Left ventricle myocardium inferior (tissue), 1 donor: ENCODE measurements at regions not wholly inside any gene's neighbourhood (a gene's known extent, or its start where the extent isn't known, plus 50 kb on each side); places are given as distances from the start of the nearest gene placed in this dataset.
"Not testable (repeated sequence)": the region's sequence is repeated elsewhere in the genome, so short reads cannot be mapped to it uniquely, and the experiment has no call there.

Experiments used
- DNase-seq: peaks from one replicate; pipeline ENCODE4 v3.0.0-alpha.2; 2020
- H3K27ac ChIP-seq: fragments of 200-600 bp; replicated peaks from 2 replicates; pipeline ENCODE4 v1.8.0; 2021
- H3K27me3 ChIP-seq: fragments of 200-600 bp; 2 replicates; pipeline ENCODE4 v1.8.0; 2021; ENCODE audit warnings: low read depth
- H3K36me3 ChIP-seq: fragments of 200-600 bp; 2 replicates; pipeline ENCODE4 v1.8.0; 2021
- H3K4me1 ChIP-seq: fragments of 200-600 bp; 2 replicates; pipeline ENCODE4 v1.8.0; 2021
- H3K4me3 ChIP-seq: fragments of 200-600 bp; 2 replicates; pipeline ENCODE4 v1.8.0; 2021; ENCODE audit warnings: mild to moderate bottlenecking, moderate library complexity
- H3K9me3 ChIP-seq: fragments of 200-600 bp; replicated peaks from 2 replicates; pipeline ENCODE4 v1.8.0; 2021
- intact Hi-C: fragments of 100-400 bp; cut with micrococcal nuclease; formaldehyde crosslinking; loops from one replicate; pipeline ENCODE4 v1.11.0; 2022
- TF ChIP-seq, protein P1 (sequence below): fragments of 200-600 bp; IDR thresholded peaks from 2 replicates; pipeline ENCODE4 v1.8.0; 2021; ENCODE audit warnings: antibody characterized with exemption, mild to moderate bottlenecking, borderline replicate concordance
- donor health status: DM: no; HTN: yes; CAD: no; lungs with severe emphysema.

DNA sequence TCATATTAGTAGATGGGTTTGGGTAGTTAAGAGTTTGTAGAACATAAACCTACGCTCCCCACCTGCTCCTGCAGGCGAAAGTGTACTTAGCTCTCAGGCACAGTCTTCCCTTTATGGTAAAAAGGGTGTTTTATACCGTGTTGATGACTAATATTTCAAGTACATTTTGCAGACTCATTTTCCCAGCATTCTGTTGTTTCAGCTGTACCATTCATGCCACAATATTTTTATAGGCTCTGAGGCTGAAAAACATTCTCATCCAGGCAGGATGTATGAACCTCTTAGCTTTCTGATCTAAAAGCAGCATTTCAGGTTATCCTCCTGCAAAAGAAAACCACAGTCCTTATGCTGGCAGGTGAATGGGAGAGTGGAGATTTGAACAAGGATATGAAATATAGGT lies 231.4 kb downstream of the NR2F1-AS1 start:
- Histone ChIP-seq H3K4me1 (no peaks in the 10 kb centered on the region), H3K27me3 (no peaks in the 10 kb centered on the region), H3K27ac (no peak overlapping the region), H3K36me3 (no peaks in the 10 kb centered on the region), H3K9me3 (no peaks in the 10 kb centered on the region), H3K4me3 (no peak overlapping the region)
- TF ChIP-seq, protein P1, sequence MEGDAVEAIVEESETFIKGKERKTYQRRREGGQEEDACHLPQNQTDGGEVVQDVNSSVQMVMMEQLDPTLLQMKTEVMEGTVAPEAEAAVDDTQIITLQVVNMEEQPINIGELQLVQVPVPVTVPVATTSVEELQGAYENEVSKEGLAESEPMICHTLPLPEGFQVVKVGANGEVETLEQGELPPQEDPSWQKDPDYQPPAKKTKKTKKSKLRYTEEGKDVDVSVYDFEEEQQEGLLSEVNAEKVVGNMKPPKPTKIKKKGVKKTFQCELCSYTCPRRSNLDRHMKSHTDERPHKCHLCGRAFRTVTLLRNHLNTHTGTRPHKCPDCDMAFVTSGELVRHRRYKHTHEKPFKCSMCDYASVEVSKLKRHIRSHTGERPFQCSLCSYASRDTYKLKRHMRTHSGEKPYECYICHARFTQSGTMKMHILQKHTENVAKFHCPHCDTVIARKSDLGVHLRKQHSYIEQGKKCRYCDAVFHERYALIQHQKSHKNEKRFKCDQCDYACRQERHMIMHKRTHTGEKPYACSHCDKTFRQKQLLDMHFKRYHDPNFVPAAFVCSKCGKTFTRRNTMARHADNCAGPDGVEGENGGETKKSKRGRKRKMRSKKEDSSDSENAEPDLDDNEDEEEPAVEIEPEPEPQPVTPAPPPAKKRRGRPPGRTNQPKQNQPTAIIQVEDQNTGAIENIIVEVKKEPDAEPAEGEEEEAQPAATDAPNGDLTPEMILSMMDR = no peak
- no peak for DNase-seq
- intact Hi-C loops = no loop called here

DNA sequence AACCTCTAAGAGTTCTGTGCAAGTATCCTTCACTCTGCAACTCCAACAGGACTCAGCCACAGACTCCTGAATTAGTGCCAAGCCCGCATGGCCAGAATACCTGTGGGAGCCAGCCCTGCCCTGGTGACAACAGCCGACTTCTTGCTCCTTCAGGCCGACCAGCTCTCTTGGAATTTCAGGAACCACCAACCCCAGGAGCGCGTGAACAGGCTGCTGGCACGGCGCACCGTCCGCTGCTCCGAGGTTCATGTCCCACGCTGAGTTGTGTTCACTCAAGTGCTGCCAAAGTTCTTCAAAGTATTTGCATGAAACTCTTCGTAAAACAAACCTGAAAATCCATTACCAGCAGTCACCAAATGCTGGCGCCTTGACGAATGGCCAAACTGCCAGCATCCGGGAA lies 232.8 kb downstream of the NR2F1-AS1 start:
- DNase-seq = no peak
- Histone ChIP-seq H3K4me3 (no peak overlapping the region), H3K36me3 (no peaks in the 10 kb centered on the region), H3K27me3 (no peaks in the 10 kb centered on the region), H3K27ac (no peak overlapping the region), H3K9me3 (no peaks in the 10 kb centered on the region), H3K4me1 (no peaks in the 10 kb centered on the region)
- intact Hi-C loops = no loop called here
- TF ChIP-seq, protein P1 = no peak

DNA sequence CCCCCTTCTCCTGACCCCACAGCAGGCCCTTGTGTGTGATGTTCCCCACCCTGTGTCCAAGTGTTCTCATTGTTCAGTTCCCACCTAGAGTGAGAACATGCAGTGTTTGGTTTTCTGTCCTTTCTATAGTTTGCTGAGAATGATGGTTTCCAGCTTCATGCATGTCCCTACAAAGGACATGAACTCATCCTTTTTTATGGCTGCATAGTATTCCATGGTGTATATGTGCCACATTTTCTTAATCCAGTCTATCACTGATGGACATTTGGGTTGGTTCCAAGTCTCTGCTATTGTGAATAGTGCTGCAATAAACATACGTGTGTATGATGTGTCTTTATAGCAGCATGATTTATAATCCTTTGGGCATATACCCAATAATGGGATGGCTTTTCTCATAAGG lies 234.2 kb downstream of the NR2F1-AS1 start:
- H3K4me3 ChIP-seq, H3K36me3 ChIP-seq, H3K27me3 ChIP-seq, H3K4me1 ChIP-seq, intact Hi-C loops, H3K27ac ChIP-seq, DNase-seq, H3K9me3 ChIP-seq: not testable (repeated sequence)

DNA sequence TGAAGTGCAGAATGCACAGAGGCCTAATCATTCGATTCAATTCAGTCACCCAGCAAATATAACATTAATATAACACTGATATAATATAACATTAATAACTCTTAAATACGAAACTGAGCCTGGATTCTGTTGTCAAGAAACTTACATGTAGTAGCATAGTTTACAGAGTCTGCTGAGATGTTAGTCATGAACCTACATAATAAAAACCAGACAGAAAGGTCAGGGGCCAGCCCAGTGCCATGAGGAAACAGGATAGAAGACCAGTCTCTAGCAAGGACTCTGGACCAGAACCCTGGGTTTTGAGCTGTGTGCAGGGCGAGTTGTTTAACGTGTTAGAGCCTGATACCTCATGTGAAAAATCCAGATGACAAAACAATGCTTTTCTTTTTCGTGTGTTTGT lies 234.7 kb downstream of the NR2F1-AS1 start:
- Histone ChIP-seq H3K4me3 (no peak overlapping the region), H3K27ac (no peak overlapping the region), H3K4me1 (no peaks in the 10 kb centered on the region), H3K36me3 (no peaks in the 10 kb centered on the region), H3K9me3 (no peaks in the 10 kb centered on the region), H3K27me3 (no peaks in the 10 kb centered on the region)
- no peak for DNase-seq
- intact Hi-C loops = no loop called here
- TF ChIP-seq, protein P1 = no peak

DNA sequence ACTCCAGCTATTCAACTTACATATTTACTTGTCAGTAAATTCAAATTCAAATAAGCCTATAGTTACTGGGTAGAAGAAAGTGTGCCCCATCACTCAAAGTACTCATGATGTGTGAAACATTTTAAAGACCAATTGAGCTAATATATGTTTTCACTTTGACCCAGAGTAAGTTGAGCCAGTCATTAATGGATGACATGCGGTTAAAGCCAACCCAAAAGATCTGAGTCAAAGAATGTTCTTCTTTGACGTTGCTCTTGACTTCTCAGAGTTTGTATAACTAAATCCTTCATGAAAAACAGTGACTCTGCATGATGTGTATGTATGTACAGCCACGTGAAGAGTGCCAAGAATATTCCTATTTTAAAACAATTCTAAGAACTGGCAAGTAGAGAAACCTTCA lies 237.4 kb downstream of the NR2F1-AS1 start:
- peaks cover 3% of the 10 kb centered on the region for H3K9me3 ChIP-seq
- no peak overlapping the region for H3K27ac ChIP-seq
- intact Hi-C loops = no loop called here
- no peak for DNase-seq
- no peaks in the 10 kb centered on the region for H3K36me3 ChIP-seq
- no peak overlapping the region for H3K4me3 ChIP-seq
- H3K4me1 ChIP-seq = no peaks in the 10 kb centered on the region
- TF ChIP-seq, protein P1 = no peak
- no peaks in the 10 kb centered on the region for H3K27me3 ChIP-seq

DNA sequence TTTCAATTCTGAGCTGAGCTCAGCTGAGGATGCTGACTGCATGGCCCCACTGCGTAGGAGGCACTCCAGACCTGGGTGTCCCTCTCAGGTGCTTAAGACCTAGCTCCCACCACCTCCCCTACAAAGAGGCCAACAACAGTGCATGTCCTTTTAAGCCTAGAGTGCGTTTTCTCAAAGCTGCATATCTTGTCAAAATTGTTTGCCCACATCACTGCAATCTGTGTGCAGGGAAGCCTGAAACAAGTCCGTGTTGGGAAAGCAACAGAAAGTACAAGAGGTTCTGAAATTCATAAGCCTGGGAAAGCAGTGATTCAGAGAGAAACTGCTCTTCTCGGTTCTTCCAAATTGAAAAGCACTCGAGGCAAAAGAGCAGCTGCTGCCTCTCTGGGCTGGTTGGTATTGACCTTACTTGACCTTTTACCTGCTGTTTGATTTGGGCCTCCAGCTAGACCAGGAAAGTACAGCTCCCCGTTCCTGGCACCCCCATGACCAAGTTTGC lies 238.4 kb downstream of the NR2F1-AS1 start:
- Histone ChIP-seq H3K4me1 (no peaks in the 10 kb centered on the region), H3K4me3 (no peak overlapping the region), H3K27ac (no peak overlapping the region), H3K9me3 (peaks cover 3% of the 10 kb centered on the region), H3K36me3 (no peaks in the 10 kb centered on the region), H3K27me3 (no peaks in the 10 kb centered on the region)
- no peak for DNase-seq
- intact Hi-C loops = no loop called here
- TF ChIP-seq, protein P1 = no peak
